Left ventricle myocardium inferior (tissue), 1 donor: ENCODE measurements at regions not wholly inside any gene's neighbourhood (a gene's known extent, or its start where the extent isn't known, plus 50 kb on each side); places are given as distances from the start of the nearest gene placed in this dataset.

ENCODE experiments used
- DNase-seq: peaks from one replicate; pipeline ENCODE4 v3.0.0-alpha.2; 2020
- H3K27ac ChIP-seq: fragments of 200-600 bp; replicated peaks from 2 replicates; pipeline ENCODE4 v1.8.0; 2021
- H3K27me3 ChIP-seq: fragments of 200-600 bp; 2 replicates; pipeline ENCODE4 v1.8.0; 2021; ENCODE audit warnings: low read depth
- H3K36me3 ChIP-seq: fragments of 200-600 bp; 2 replicates; pipeline ENCODE4 v1.8.0; 2021
- H3K4me1 ChIP-seq: fragments of 200-600 bp; 2 replicates; pipeline ENCODE4 v1.8.0; 2021
- H3K4me3 ChIP-seq: fragments of 200-600 bp; 2 replicates; pipeline ENCODE4 v1.8.0; 2021; ENCODE audit warnings: mild to moderate bottlenecking, moderate library complexity
- H3K9me3 ChIP-seq: fragments of 200-600 bp; replicated peaks from 2 replicates; pipeline ENCODE4 v1.8.0; 2021
- CTCF ChIP-seq: fragments of 200-600 bp; IDR thresholded peaks from 2 replicates; pipeline ENCODE4 v1.8.0; 2021; ENCODE audit warnings: antibody characterized with exemption, mild to moderate bottlenecking, borderline replicate concordance
- intact Hi-C: fragments of 100-400 bp; cut with micrococcal nuclease; formaldehyde crosslinking; loops from one replicate; pipeline ENCODE4 v1.11.0; 2022
- donor health status: DM: no; HTN: yes; CAD: no; lungs with severe emphysema.

- Histone ChIP-seq H3K27me3 (no peaks in the 10 kb centered on the region), H3K27ac (no peak overlapping the region), H3K4me3 (no peak overlapping the region), H3K36me3 (no peaks in the 10 kb centered on the region), H3K9me3 (peaks cover 10% of the 10 kb centered on the region), H3K4me1 (no peaks in the 10 kb centered on the region)
- intact Hi-C loops = no loop called here
- no peak for TF ChIP-seq CTCF
- DNase-seq = no peak
These were observed 69.4 kb downstream of the CHRM3 start for GRCh38 chr1:239455743-239456142.

- Histone ChIP-seq H3K9me3 (peaks cover 10% of the 10 kb centered on the region), H3K4me3 (no peak overlapping the region), H3K36me3 (no peaks in the 10 kb centered on the region), H3K4me1 (no peaks in the 10 kb centered on the region), H3K27ac (no peak overlapping the region), H3K27me3 (no peaks in the 10 kb centered on the region)
- no peak for DNase-seq
- intact Hi-C loops = no loop called here
- TF ChIP-seq CTCF = no peak
These were observed 70.4 kb downstream of the CHRM3 start for GRCh38 chr1:239456788-239457187.

- intact Hi-C loops = no loop called here
- no peak overlapping the region for H3K4me3 ChIP-seq
- no peak for TF ChIP-seq CTCF
- H3K27me3 ChIP-seq = no peaks in the 10 kb centered on the region
- no peaks in the 10 kb centered on the region for H3K4me1 ChIP-seq
- H3K36me3 ChIP-seq = no peaks in the 10 kb centered on the region
- DNase-seq = no peak
- H3K27ac ChIP-seq = no peak overlapping the region
- H3K9me3 ChIP-seq = peaks cover 10% of the 10 kb centered on the region
These were observed 71.2 kb downstream of the CHRM3 start for GRCh38 chr1:239457491-239458143.

GRCh38 chr1:239458144-239458500, 71.8 kb downstream of the CHRM3 start:
- TF ChIP-seq CTCF = no peak
- DNase-seq = no peak
- Histone ChIP-seq H3K27me3 (no peaks in the 10 kb centered on the region), H3K4me3 (no peak overlapping the region), H3K4me1 (no peaks in the 10 kb centered on the region), H3K36me3 (no peaks in the 10 kb centered on the region), H3K9me3 (peaks cover 10% of the 10 kb centered on the region), H3K27ac (no peak overlapping the region)
- intact Hi-C loops = no loop called here

GRCh38 chr1:239467730-239468129, 81.4 kb downstream of the CHRM3 start:
- intact Hi-C loops = no loop called here
- Histone ChIP-seq H3K4me3 (no peak overlapping the region), H3K9me3 (no peaks in the 10 kb centered on the region), H3K4me1 (no peaks in the 10 kb centered on the region), H3K27ac (no peak overlapping the region), H3K36me3 (no peaks in the 10 kb centered on the region), H3K27me3 (no peaks in the 10 kb centered on the region)
- no peak for DNase-seq
- TF ChIP-seq CTCF = no peak
